T-cell (primary cell): ENCODE measurements at regions not wholly inside any gene's neighbourhood (a gene's known extent, or its start where the extent isn't known, plus 50 kb on each side); places are given as distances from the start of the nearest gene placed in this dataset.

Experiments used
- ATAC-seq, 4 experiments: fragments of 200-7000 bp in 3 of 4; fragments of 150-1000 bp in 1 of 4; cut with Tn5 transposase; replicated peaks in 1 of 4; 1 replicate in 3 of 4; 2 replicates in 1 of 4; pipeline ENCODE4 v1.10.0; 2021; ENCODE audit warnings: moderate library complexity in 3 of 4, mild to moderate bottlenecking in 2 of 4, moderate number of reproducible peaks in 1 of 4
- CTCF ChIA-PET, 2 donors: fragments of 300-600 bp; sonication (Branson Sonifier 250); formaldehyde crosslinking; loops; one replicate each; lab custom pipeline; 2022; ENCODE audit warnings: antibody characterized with exemption in 2 of 2; lab: Charles Lee
- POLR2A ChIA-PET, 2 donors: fragments of 300-600 bp; sonication (Branson Sonifier 250); formaldehyde crosslinking; loops; one replicate each; lab custom pipeline; 2022; ENCODE audit warnings: antibody characterized with exemption in 2 of 2; lab: Charles Lee
- DNase-seq, 35 experiments: peaks; one replicate each; pipeline versions ENCODE4 v3.0.0 to v3.0.0-alpha.2; 2013 to 2023
- H3K27ac ChIP-seq: one replicate; pipeline ENCODE4 v1.5.1; 2013; ENCODE audit warnings: low read length
- H3K27me3 ChIP-seq, 2 experiments: replicated peaks in 1 of 2; 1 replicate in 1 of 2; 2 replicates in 1 of 2; pipeline versions ENCODE4 v1.6.1 to v1.7.0; 2013; ENCODE audit warnings: low read length in 1 of 2, mixed read lengths in 1 of 2; ENCODE audit not compliant: control insufficient read depth in 2 of 2, insufficient read depth in 2 of 2; ENCODE audit errors: extremely low read depth in 1 of 2
- H3K36me3 ChIP-seq, 2 donors: 1 replicate in 1 of 2; 2 replicates in 1 of 2; pipeline versions ENCODE4 v1.6.1 to v1.7.0; 2013; ENCODE audit warnings: low read length in 1 of 2; ENCODE audit not compliant: control insufficient read depth in 2 of 2, insufficient read depth in 1 of 2; ENCODE audit errors: extremely low read depth in 1 of 2
- H3K4me1 ChIP-seq, 2 experiments: 1 replicate in 1 of 2; 2 replicates in 1 of 2; pipeline versions ENCODE4 v1.6.1 to v1.7.0; 2013; ENCODE audit warnings: low read length in 2 of 2, mixed read lengths in 1 of 2; ENCODE audit not compliant: insufficient read depth in 2 of 2, control insufficient read depth in 1 of 2; ENCODE audit errors: extremely low read depth in 1 of 2
- H3K4me3 ChIP-seq, 2 donors: 1 replicate in 1 of 2; 2 replicates in 1 of 2; pipeline versions ENCODE4 v1.5.1 to v1.7.0; 2013; ENCODE audit warnings: mild to moderate bottlenecking in 2 of 2, low read length in 1 of 2, moderate library complexity in 1 of 2; ENCODE audit not compliant: control insufficient read depth in 1 of 2; ENCODE audit errors: extremely low read depth in 1 of 2
- H3K9me3 ChIP-seq: 2 replicates; pipeline ENCODE4 v1.7.0; 2013
- H3K27ac Mint-ChIP-seq, 2 donors: one replicate each; pipeline ENCODE4 v1.8.0; 2020 to 2021; ENCODE audit warnings: mild to moderate bottlenecking in 2 of 2, mixed read lengths in 2 of 2
- H3K27me3 Mint-ChIP-seq, 2 donors: one replicate each; pipeline ENCODE4 v1.8.0; 2021 to 2022; ENCODE audit warnings: mixed read lengths in 2 of 2
- H3K36me3 Mint-ChIP-seq: one replicate; pipeline ENCODE4 v1.8.0; 2021; ENCODE audit warnings: mixed read lengths
- H3K4me1 Mint-ChIP-seq, 3 donors: one replicate each; pipeline ENCODE4 v1.8.0; 2020 to 2022; ENCODE audit warnings: mixed read lengths in 3 of 3, mild to moderate bottlenecking in 1 of 3
- H3K4me3 Mint-ChIP-seq, 3 donors: one replicate each; pipeline ENCODE4 v1.8.0; 2020 to 2022; ENCODE audit warnings: mild to moderate bottlenecking in 3 of 3, mixed read lengths in 3 of 3, moderate library complexity in 3 of 3
- H3K9me3 Mint-ChIP-seq, 3 donors: one replicate each; pipeline ENCODE4 v1.8.0; 2020 to 2022; ENCODE audit warnings: mixed read lengths in 3 of 3
- WGBS: methylation state at CpG from one replicate; pipeline ENCODE4 v1.1.5; 2013; ENCODE audit warnings: missing lambda C conversion rate; ENCODE audit not compliant: insufficient coverage; 5-methylcytosine and 5-hydroxymethylcytosine counted together

GRCh38 chr3:96000966-96001365, 813.4 kb upstream of the EPHA6 start:
- H3K27me3 Mint-ChIP-seq: no peaks in the 10 kb centered on the region
- DNase-seq: no peak
- no peaks in the 10 kb centered on the region for H3K27me3 ChIP-seq
- no peak overlapping the region for H3K27ac ChIP-seq
- H3K9me3 Mint-ChIP-seq: peaks cover 4 to 11% (median 5%) of the 10 kb centered on the region in 3 donors
- 86% methylated on average over 1 of the region's 4 CpGs for WGBS
- ATAC-seq: no peak
- ChIA-PET POLR2A (no interaction called here), CTCF (no interaction called here)
- no peaks in the 10 kb centered on the region for H3K36me3 ChIP-seq
- H3K9me3 ChIP-seq: no peaks in the 10 kb centered on the region
- H3K4me3 Mint-ChIP-seq: no peak overlapping the region
- no peaks in the 10 kb centered on the region for H3K4me1 ChIP-seq
- no peak overlapping the region for H3K4me3 ChIP-seq
- no peak overlapping the region for H3K27ac Mint-ChIP-seq
- no peaks in the 10 kb centered on the region for H3K4me1 Mint-ChIP-seq
- H3K36me3 Mint-ChIP-seq: no peaks in the 10 kb centered on the region

- Mint-ChIP-seq H3K36me3 (no peaks in the 10 kb centered on the region), H3K4me3 (no peak overlapping the region), H3K27ac (no peak overlapping the region), H3K4me1 (no peaks in the 10 kb centered on the region), H3K27me3 (no peaks in the 10 kb centered on the region), H3K9me3 (peaks cover 7 to 12% (median 8%) of the 10 kb centered on the region in 3 donors)
- Histone ChIP-seq H3K36me3 (no peaks in the 10 kb centered on the region), H3K4me3 (no peak overlapping the region), H3K4me1 (no peaks in the 10 kb centered on the region), H3K9me3 (no peaks in the 10 kb centered on the region), H3K27me3 (no peaks in the 10 kb centered on the region), H3K27ac (no peak overlapping the region)
- CTCF ChIA-PET: no interaction called here
- ATAC-seq (no peak), DNase-seq (no peak)
- POLR2A ChIA-PET: no interaction called here
Observed at GRCh38 chr3:96007650-96008195, 806.7 kb upstream of the EPHA6 start.

- Mint-ChIP-seq H3K27ac (no peak overlapping the region), H3K4me3 (no peak overlapping the region), H3K9me3 (peaks cover 3 to 8% (median 4%) of the 10 kb centered on the region in 3 donors), H3K4me1 (no peaks in the 10 kb centered on the region), H3K36me3 (no peaks in the 10 kb centered on the region), H3K27me3 (no peaks in the 10 kb centered on the region)
- Histone ChIP-seq H3K36me3 (no peaks in the 10 kb centered on the region), H3K27me3 (no peaks in the 10 kb centered on the region), H3K27ac (no peak overlapping the region), H3K4me1 (no peaks in the 10 kb centered on the region), H3K4me3 (no peak overlapping the region), H3K9me3 (no peaks in the 10 kb centered on the region)
- no peak for DNase-seq
- WGBS: no CpG with 5 or more reads among the region's 2 CpGs
- no peak for ATAC-seq
- POLR2A ChIA-PET: no interaction called here
- CTCF ChIA-PET: no interaction called here
Observed at GRCh38 chr3:96012939-96013338, 801.5 kb upstream of the EPHA6 start.

- Histone ChIP-seq H3K9me3 (no peaks in the 10 kb centered on the region), H3K36me3 (no peaks in the 10 kb centered on the region), H3K4me3 (no peak overlapping the region), H3K4me1 (no peaks in the 10 kb centered on the region), H3K27me3 (no peaks in the 10 kb centered on the region), H3K27ac (no peak overlapping the region)
- H3K4me3 Mint-ChIP-seq: no peak overlapping the region
- ChIA-PET POLR2A (no interaction called here), CTCF (no interaction called here)
- no CpG with 5 or more reads among the region's 3 CpGs for WGBS
- no peaks in the 10 kb centered on the region for H3K27me3 Mint-ChIP-seq
- no peaks in the 10 kb centered on the region for H3K4me1 Mint-ChIP-seq
- H3K9me3 Mint-ChIP-seq: peaks cover 0 to 2% (median 0%) of the 10 kb centered on the region in 3 donors
- no peaks in the 10 kb centered on the region for H3K36me3 Mint-ChIP-seq
- ATAC-seq: no peak
- DNase-seq: no peak
- no peak overlapping the region for H3K27ac Mint-ChIP-seq
Observed at GRCh38 chr3:96017556-96017955, 796.8 kb upstream of the EPHA6 start.

- Histone ChIP-seq H3K27ac (no peak overlapping the region), H3K9me3 (no peaks in the 10 kb centered on the region), H3K4me3 (no peak overlapping the region), H3K4me1 (no peaks in the 10 kb centered on the region), H3K36me3 (no peaks in the 10 kb centered on the region), H3K27me3 (no peaks in the 10 kb centered on the region)
- WGBS: no CpG with 5 or more reads among the region's 2 CpGs
- Mint-ChIP-seq H3K27me3 (no peaks in the 10 kb centered on the region), H3K4me1 (no peaks in the 10 kb centered on the region), H3K36me3 (no peaks in the 10 kb centered on the region), H3K9me3 (peaks cover 0 to 2% (median 0%) of the 10 kb centered on the region in 3 donors), H3K4me3 (no peak overlapping the region), H3K27ac (no peak overlapping the region)
- CTCF ChIA-PET: no interaction called here
- DNase-seq (no peak), ATAC-seq (no peak)
- POLR2A ChIA-PET: no interaction called here
Observed at GRCh38 chr3:96022676-96023075, 791.7 kb upstream of the EPHA6 start.

- CTCF ChIA-PET: no interaction called here
- no peak overlapping the region for H3K4me3 Mint-ChIP-seq
- Histone ChIP-seq H3K27ac (no peak overlapping the region), H3K9me3 (peaks cover 2% of the 10 kb centered on the region), H3K4me3 (no peak overlapping the region), H3K27me3 (no peaks in the 10 kb centered on the region), H3K4me1 (no peaks in the 10 kb centered on the region), H3K36me3 (no peaks in the 10 kb centered on the region)
- H3K4me1 Mint-ChIP-seq: no peaks in the 10 kb centered on the region
- WGBS: 60% methylated on average over 1 of the region's 2 CpGs
- POLR2A ChIA-PET: no interaction called here
- peaks cover 0 to 6% (median 0%) of the 10 kb centered on the region in 3 donors for H3K9me3 Mint-ChIP-seq
- H3K36me3 Mint-ChIP-seq: no peaks in the 10 kb centered on the region
- H3K27me3 Mint-ChIP-seq: no peaks in the 10 kb centered on the region
- DNase-seq: no peak
- no peak overlapping the region for H3K27ac Mint-ChIP-seq
- ATAC-seq: no peak
Observed at GRCh38 chr3:96027718-96028117, 786.7 kb upstream of the EPHA6 start.

GRCh38 chr3:96039632-96040031, 774.8 kb upstream of the EPHA6 start:
- Histone ChIP-seq H3K27me3 (no peaks in the 10 kb centered on the region), H3K4me3 (no peak overlapping the region), H3K36me3 (no peaks in the 10 kb centered on the region), H3K9me3 (no peaks in the 10 kb centered on the region), H3K4me1 (no peaks in the 10 kb centered on the region), H3K27ac (no peak overlapping the region)
- no peak overlapping the region for H3K27ac Mint-ChIP-seq
- peaks cover 1 to 7% (median 4%) of the 10 kb centered on the region in 3 donors for H3K9me3 Mint-ChIP-seq
- no peak for ATAC-seq
- ChIA-PET POLR2A (no interaction called here), CTCF (no interaction called here)
- no peaks in the 10 kb centered on the region for H3K4me1 Mint-ChIP-seq
- no peaks in the 10 kb centered on the region for H3K27me3 Mint-ChIP-seq
- no peak overlapping the region for H3K4me3 Mint-ChIP-seq
- no peaks in the 10 kb centered on the region for H3K36me3 Mint-ChIP-seq
- DNase-seq: no peak
